ENCODE measurements at regions not wholly inside any gene's neighbourhood (a gene's known extent, or its start where the extent isn't known, plus 50 kb on each side); places are given as distances from the start of the nearest gene placed in this dataset.

- TF ChIP-seq CTCF (IDR thresholded peaks at IDR 0.05; ENCODE audit: extremely low read depth, low read depth, low read length), result no peak
- H3K9me3 ChIP-seq (ENCODE audit: low read depth, low read length), result no peaks in the 10 kb centered on the region
- H3K4me3 ChIP-seq (ENCODE audit: insufficient read depth, low read length), result no peak overlapping the region
- H3K4me1 ChIP-seq (ENCODE audit: insufficient read depth, low read length), result no peaks in the 10 kb centered on the region
- H3K4me2 ChIP-seq (ENCODE audit: insufficient read depth, low read length), result no peak overlapping the region
- no peaks in the 10 kb centered on the region for H3K36me3 ChIP-seq (ENCODE audit: insufficient read depth, low read length)
- H4K20me1 ChIP-seq (ENCODE audit: insufficient read depth, low read length), result no peaks in the 10 kb centered on the region
- no peak overlapping the region for H3K27ac ChIP-seq (ENCODE audit: low read depth, low read length)
- H3K27me3 ChIP-seq (ENCODE audit: insufficient read depth, low read length), result peaks cover 14% of the 10 kb centered on the region
- no peaks in the 10 kb centered on the region for H3K79me2 ChIP-seq (ENCODE audit: insufficient read depth, low read length)
- no peak for DNase-seq (ENCODE audit: insufficient read length, low spot score, missing footprints)
- H2AFZ ChIP-seq (ENCODE audit: low read length), result no peak overlapping the region
Measured at GRCh38 chr4:1559896-1560650, 124.0 kb downstream of the FAM53A start.

- H3K27ac ChIP-seq (ENCODE audit: low read depth, low read length), result no peak overlapping the region
- no peak overlapping the region for H3K4me2 ChIP-seq (ENCODE audit: insufficient read depth, low read length)
- H3K9me3 ChIP-seq (ENCODE audit: low read depth, low read length), result no peaks in the 10 kb centered on the region
- no peak for TF ChIP-seq CTCF (IDR thresholded peaks at IDR 0.05; ENCODE audit: extremely low read depth, low read depth, low read length)
- H3K4me3 ChIP-seq (ENCODE audit: insufficient read depth, low read length), result no peak overlapping the region
- no peak for DNase-seq (ENCODE audit: insufficient read length, low spot score, missing footprints)
- H4K20me1 ChIP-seq (ENCODE audit: insufficient read depth, low read length), result no peaks in the 10 kb centered on the region
- H3K36me3 ChIP-seq (ENCODE audit: insufficient read depth, low read length), result no peaks in the 10 kb centered on the region
- peaks cover 14% of the 10 kb centered on the region for H3K27me3 ChIP-seq (ENCODE audit: insufficient read depth, low read length)
- H2AFZ ChIP-seq (ENCODE audit: low read length), result no peak overlapping the region
- no peaks in the 10 kb centered on the region for H3K79me2 ChIP-seq (ENCODE audit: insufficient read depth, low read length)
- no peaks in the 10 kb centered on the region for H3K4me1 ChIP-seq (ENCODE audit: insufficient read depth, low read length)
Measured at GRCh38 chr4:1558205-1558604, 125.9 kb downstream of the FAM53A start.

GRCh38 chr4:1557221-1557597, 126.9 kb downstream of the FAM53A start:
- no peaks in the 10 kb centered on the region for H3K9me3 ChIP-seq (ENCODE audit: low read depth, low read length)
- no peak overlapping the region for H3K4me2 ChIP-seq (ENCODE audit: insufficient read depth, low read length)
- H3K27ac ChIP-seq (ENCODE audit: low read depth, low read length), result no peak overlapping the region
- no peak overlapping the region for H2AFZ ChIP-seq (ENCODE audit: low read length)
- H4K20me1 ChIP-seq (ENCODE audit: insufficient read depth, low read length), result no peaks in the 10 kb centered on the region
- no peaks in the 10 kb centered on the region for H3K79me2 ChIP-seq (ENCODE audit: insufficient read depth, low read length)
- DNase-seq (ENCODE audit: insufficient read length, low spot score, missing footprints), result no peak
- H3K4me1 ChIP-seq (ENCODE audit: insufficient read depth, low read length), result no peaks in the 10 kb centered on the region
- peaks cover 14% of the 10 kb centered on the region for H3K27me3 ChIP-seq (ENCODE audit: insufficient read depth, low read length)
- H3K36me3 ChIP-seq (ENCODE audit: insufficient read depth, low read length), result no peaks in the 10 kb centered on the region
- TF ChIP-seq CTCF (IDR thresholded peaks at IDR 0.05; ENCODE audit: extremely low read depth, low read depth, low read length), result no peak
- H3K4me3 ChIP-seq (ENCODE audit: insufficient read depth, low read length), result no peak overlapping the region

- TF ChIP-seq CTCF (IDR thresholded peaks at IDR 0.05; ENCODE audit: extremely low read depth, low read depth, low read length), result no peak
- H3K27me3 ChIP-seq (ENCODE audit: insufficient read depth, low read length), result peaks cover 14% of the 10 kb centered on the region
- no peak overlapping the region for H3K4me2 ChIP-seq (ENCODE audit: insufficient read depth, low read length)
- no peaks in the 10 kb centered on the region for H3K4me1 ChIP-seq (ENCODE audit: insufficient read depth, low read length)
- H3K79me2 ChIP-seq (ENCODE audit: insufficient read depth, low read length), result no peaks in the 10 kb centered on the region
- H3K9me3 ChIP-seq (ENCODE audit: low read depth, low read length), result no peaks in the 10 kb centered on the region
- no peak overlapping the region for H2AFZ ChIP-seq (ENCODE audit: low read length)
- DNase-seq (ENCODE audit: insufficient read length, low spot score, missing footprints), result no peak
- H4K20me1 ChIP-seq (ENCODE audit: insufficient read depth, low read length), result no peaks in the 10 kb centered on the region
- no peak overlapping the region for H3K4me3 ChIP-seq (ENCODE audit: insufficient read depth, low read length)
- H3K27ac ChIP-seq (ENCODE audit: low read depth, low read length), result no peak overlapping the region
- H3K36me3 ChIP-seq (ENCODE audit: insufficient read depth, low read length), result no peaks in the 10 kb centered on the region
Measured at GRCh38 chr4:1556541-1557220, 127.4 kb downstream of the FAM53A start.

Measured in osteoblast (primary cell).